ENCODE measurements at regions not wholly inside any gene's neighbourhood (a gene's known extent, or its start where the extent isn't known, plus 50 kb on each side); places are given as distances from the start of the nearest gene placed in this dataset.

DNA sequence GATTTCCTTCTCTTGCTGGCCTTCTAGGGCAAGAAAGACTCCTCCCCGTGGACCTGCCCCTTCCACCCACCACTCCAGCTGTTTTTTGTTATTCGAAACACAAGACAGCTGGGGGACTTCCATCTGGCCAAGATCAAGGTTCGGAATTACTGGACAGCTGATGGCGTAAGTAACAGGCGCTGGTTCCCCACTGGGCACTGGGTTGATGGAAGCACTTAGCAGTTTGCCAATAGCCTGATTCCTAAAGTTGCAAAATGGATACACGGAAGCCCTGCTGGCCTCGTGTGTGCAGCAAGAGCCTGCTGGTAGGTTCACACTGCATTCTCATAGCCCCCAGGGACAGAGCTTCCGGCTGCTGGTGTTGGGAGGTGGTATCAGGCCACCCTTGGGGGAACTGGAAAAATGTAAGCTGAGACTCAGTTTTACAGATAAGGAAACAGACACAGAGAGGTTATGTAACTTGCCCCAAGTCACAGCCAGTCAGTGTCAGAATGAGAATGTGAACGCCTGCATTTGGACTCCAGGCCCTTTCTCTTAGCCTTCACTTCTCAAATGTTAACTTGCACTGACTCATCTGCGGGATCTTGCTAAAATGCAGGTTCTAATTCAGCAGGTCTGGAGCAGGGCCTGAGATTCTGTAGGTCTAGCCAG lies 171.7 kb downstream of the KATNIP start:
- no peak overlapping the region for H3K4ac ChIP-seq (ENCODE audit: low read depth, low read length)
- no peaks in the 10 kb centered on the region; a peak in 2 of 5 replicates for H3K9me3 Mint-ChIP-seq
- H3K79me2 ChIP-seq (ENCODE audit: insufficient read depth, low read length): no peaks in the 10 kb centered on the region
- H2BK20ac ChIP-seq (ENCODE audit: low read depth, low read length, poor library complexity, severe bottlenecking): no peak overlapping the region
- no peaks in the 10 kb centered on the region for H3K23me2 ChIP-seq (ENCODE audit: insufficient read length, low read depth, low read length, poor library complexity, severe bottlenecking)
- H3K14ac ChIP-seq (ENCODE audit: insufficient read depth, low read length): no peak overlapping the region
- no peak overlapping the region for H2BK5ac ChIP-seq (ENCODE audit: insufficient read length, low read length)
- no peak overlapping the region for H4K91ac ChIP-seq (ENCODE audit: insufficient read length, low read depth, low read length)
- peaks cover 35 to 40% of the 10 kb centered on the region in 2 experiments for H3K4me1 Mint-ChIP-seq
- H4K5ac ChIP-seq (ENCODE audit: insufficient read length, low read depth, low read length): no peak overlapping the region
- no peaks in the 10 kb centered on the region for H3K79me1 ChIP-seq (ENCODE audit: insufficient read depth, low read depth, low read length, poor library complexity, severe bottlenecking)
- no peak overlapping the region for H3K18ac ChIP-seq (ENCODE audit: insufficient read length, low read depth, low read length)
- TF ChIP-seq, protein P1, sequence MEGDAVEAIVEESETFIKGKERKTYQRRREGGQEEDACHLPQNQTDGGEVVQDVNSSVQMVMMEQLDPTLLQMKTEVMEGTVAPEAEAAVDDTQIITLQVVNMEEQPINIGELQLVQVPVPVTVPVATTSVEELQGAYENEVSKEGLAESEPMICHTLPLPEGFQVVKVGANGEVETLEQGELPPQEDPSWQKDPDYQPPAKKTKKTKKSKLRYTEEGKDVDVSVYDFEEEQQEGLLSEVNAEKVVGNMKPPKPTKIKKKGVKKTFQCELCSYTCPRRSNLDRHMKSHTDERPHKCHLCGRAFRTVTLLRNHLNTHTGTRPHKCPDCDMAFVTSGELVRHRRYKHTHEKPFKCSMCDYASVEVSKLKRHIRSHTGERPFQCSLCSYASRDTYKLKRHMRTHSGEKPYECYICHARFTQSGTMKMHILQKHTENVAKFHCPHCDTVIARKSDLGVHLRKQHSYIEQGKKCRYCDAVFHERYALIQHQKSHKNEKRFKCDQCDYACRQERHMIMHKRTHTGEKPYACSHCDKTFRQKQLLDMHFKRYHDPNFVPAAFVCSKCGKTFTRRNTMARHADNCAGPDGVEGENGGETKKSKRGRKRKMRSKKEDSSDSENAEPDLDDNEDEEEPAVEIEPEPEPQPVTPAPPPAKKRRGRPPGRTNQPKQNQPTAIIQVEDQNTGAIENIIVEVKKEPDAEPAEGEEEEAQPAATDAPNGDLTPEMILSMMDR (conservative IDR thresholded peaks at IDR 0.05): no peak
- no peaks in the 10 kb centered on the region for H4K20me1 ChIP-seq (ENCODE audit: control insufficient read depth, insufficient read depth, insufficient read length)
- H2BK12ac ChIP-seq (ENCODE audit: insufficient read length, low read depth, low read length): no peak overlapping the region
- H3K4me1 ChIP-seq (ENCODE audit: insufficient read depth, low read length): no peaks in the 10 kb centered on the region; the same call in 1 of the 2 replicates
- no peak overlapping the region for H3K9ac ChIP-seq (ENCODE audit: extremely low read depth, insufficient read length, low read length)
- no CpG with 5 or more reads among the region's 10 CpGs for WGBS (ENCODE audit: extremely low coverage, insufficient read length, low lambda C conversion rate)
- H2BK15ac ChIP-seq (ENCODE audit: low read depth, low read length): no peak overlapping the region
- H3K27ac Mint-ChIP-seq: peak overlapping the region in 2 of 3 experiments; percentile 63 to 94; a peak in 3 of 7 replicates
- H4K8ac ChIP-seq (replicated peaks; ENCODE audit: insufficient read length, low read depth, low read length): no peak overlapping the region
- peaks cover 4 to 15% (median 11%) of the 10 kb centered on the region in 3 experiments; a peak in 5 of 7 replicates for H3K36me3 Mint-ChIP-seq (ENCODE audit: insufficient read depth in 1 of 3, low read depth in 3 of 3)
- no peaks in the 10 kb centered on the region for H3K9me3 ChIP-seq (ENCODE audit: control insufficient read depth, low read depth, low read length)
- no peak overlapping the region for H2BK120ac ChIP-seq (ENCODE audit: low read depth, low read length, poor library complexity, severe bottlenecking)
- no peak overlapping the region for H3K56ac ChIP-seq (ENCODE audit: insufficient read length, low read depth, low read length)
- no peak overlapping the region for H3K23ac ChIP-seq (ENCODE audit: insufficient read length, low read depth, low read length)
- H2AK5ac ChIP-seq (ENCODE audit: insufficient read length, low read length): no peak overlapping the region
- no peak overlapping the region for H3K27ac ChIP-seq (ENCODE audit: insufficient read length, low read depth, low read length)
- H3K4me2 ChIP-seq (ENCODE audit: insufficient read depth, insufficient read length, low read length): no peak overlapping the region
- no peak for DNase-seq
- H2AFZ ChIP-seq (ENCODE audit: low read length): no peak overlapping the region
- H3K27me3 Mint-ChIP-seq (ENCODE audit: low read depth): no peaks in the 10 kb centered on the region
- no peaks in the 10 kb centered on the region for H3K27me3 ChIP-seq (ENCODE audit: insufficient read depth, low read length)
- H3T11ph ChIP-seq (ENCODE audit: low read length): no peak overlapping the region
- no peak overlapping the region for H3K4me3 Mint-ChIP-seq
